CD4-positive, CD25-positive, alpha-beta regulatory T cell (primary cell): ENCODE measurements at regions not wholly inside any gene's neighbourhood (a gene's known extent, or its start where the extent isn't known, plus 50 kb on each side); places are given as distances from the start of the nearest gene placed in this dataset.
A peak's percentile ranks its signal among the peaks of the same experiment; 100 is the strongest.
"Not testable (repeated sequence)": the region's sequence is repeated elsewhere in the genome, so short reads cannot be mapped to it uniquely, and the experiment has no call there.

Source experiments
- ATAC-seq, 2 donors: fragments of 150-1000 bp; cut with Tn5 transposase; one replicate each; pipeline ENCODE4 v1.10.0; 2021; ENCODE audit warnings: low read depth in 2 of 2, moderate number of reproducible peaks in 2 of 2, moderate library complexity in 1 of 2
- DNase-seq, 3 donors: peaks; one replicate each; pipeline versions ENCODE4 v3.0.0 to v3.0.0-alpha.2; 2012 to 2022; ENCODE audit warnings: mixed read lengths in 1 of 3
- H3K27ac ChIP-seq: one replicate; pipeline ENCODE4 v1.7.0; 2013; ENCODE audit warnings: mild to moderate bottlenecking, low read length; ENCODE audit not compliant: insufficient read depth, poor library complexity, severe bottlenecking
- H3K27me3 ChIP-seq: one replicate; pipeline ENCODE4 v1.7.0; 2013; ENCODE audit warnings: low read length; ENCODE audit not compliant: control insufficient read depth, insufficient read depth
- H3K36me3 ChIP-seq: one replicate; pipeline ENCODE4 v1.7.0; 2013; ENCODE audit warnings: mild to moderate bottlenecking, low read length, moderate library complexity; ENCODE audit not compliant: control insufficient read depth, insufficient read depth
- H3K4me1 ChIP-seq: 2 replicates; pipeline ENCODE4 v1.7.0; 2013; ENCODE audit warnings: mild to moderate bottlenecking, low read length; ENCODE audit not compliant: insufficient read depth, control insufficient read depth, poor library complexity, severe bottlenecking
- H3K4me3 ChIP-seq: one replicate; pipeline ENCODE4 v1.7.0; 2013; ENCODE audit warnings: low read depth, mild to moderate bottlenecking, low read length, moderate library complexity
- H3K9me3 ChIP-seq, 2 experiments: 1 replicate in 1 of 2; 2 replicates in 1 of 2; pipeline ENCODE4 v1.7.0; 2013; ENCODE audit warnings: low read length in 2 of 2, mild to moderate bottlenecking in 1 of 2, moderate library complexity in 1 of 2; ENCODE audit not compliant: control insufficient read depth in 2 of 2
- H3K27ac Mint-ChIP-seq, 3 donors: one replicate each; pipeline ENCODE4 v1.8.0; 2020 to 2022; ENCODE audit warnings: mild to moderate bottlenecking in 3 of 3, mixed read lengths in 3 of 3, moderate library complexity in 2 of 3
- H3K27me3 Mint-ChIP-seq: one replicate; pipeline ENCODE4 v1.8.0; 2022; ENCODE audit warnings: mild to moderate bottlenecking, mixed read lengths
- H3K36me3 Mint-ChIP-seq: one replicate; pipeline ENCODE4 v1.8.0; 2020; ENCODE audit warnings: mixed read lengths
- H3K4me1 Mint-ChIP-seq, 4 donors: one replicate each; pipeline ENCODE4 v1.8.0; 2020 to 2022; ENCODE audit warnings: mixed read lengths in 4 of 4, mild to moderate bottlenecking in 1 of 4
- H3K4me3 Mint-ChIP-seq, 4 donors: one replicate each; pipeline ENCODE4 v1.8.0; 2020 to 2022; ENCODE audit warnings: mild to moderate bottlenecking in 4 of 4, mixed read lengths in 4 of 4, moderate library complexity in 3 of 4
- H3K9me3 Mint-ChIP-seq, 7 donors: one replicate each; pipeline ENCODE4 v1.8.0; 2020 to 2022; ENCODE audit warnings: mixed read lengths in 7 of 7, mild to moderate bottlenecking in 3 of 7, moderate library complexity in 2 of 7

DNA sequence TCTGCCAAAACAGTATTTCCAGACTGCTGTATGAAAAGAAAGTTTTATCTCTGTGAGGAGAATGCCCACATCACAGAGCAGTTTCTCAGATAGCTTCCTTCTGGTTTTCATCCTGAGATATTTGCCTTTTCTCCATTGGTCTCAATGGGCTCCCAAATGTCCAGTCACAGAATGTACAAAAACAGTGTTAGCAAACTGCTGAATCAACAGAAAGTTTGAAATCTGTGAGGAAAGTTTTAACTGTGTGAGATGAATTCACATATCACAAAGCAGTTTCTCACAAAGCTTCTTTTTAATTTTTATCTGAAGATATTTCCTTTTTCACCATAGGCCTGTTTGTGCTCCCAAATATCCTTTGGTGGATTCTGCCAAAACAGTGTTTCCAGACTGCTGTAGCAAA, 207.2 kb upstream of the TRIM48 start:
- no peak for ATAC-seq
- no peaks in the 10 kb centered on the region for H3K27me3 ChIP-seq
- H3K27ac ChIP-seq, result no peak overlapping the region
- Mint-ChIP-seq H3K27ac (no peak overlapping the region), H3K4me1 (no peaks in the 10 kb centered on the region), H3K36me3 (no peaks in the 10 kb centered on the region), H3K4me3 (no peak overlapping the region), H3K9me3 (peaks cover 0 to 30% (median 4%) of the 10 kb centered on the region in 7 donors), H3K27me3 (no peaks in the 10 kb centered on the region)
- H3K9me3 ChIP-seq, result peaks cover 2 to 59% of the 10 kb centered on the region in 2 experiments
- no peak for DNase-seq
- H3K4me3 ChIP-seq, result no peak overlapping the region
- H3K36me3 ChIP-seq, result no peaks in the 10 kb centered on the region
- H3K4me1 ChIP-seq, result no peaks in the 10 kb centered on the region

DNA sequence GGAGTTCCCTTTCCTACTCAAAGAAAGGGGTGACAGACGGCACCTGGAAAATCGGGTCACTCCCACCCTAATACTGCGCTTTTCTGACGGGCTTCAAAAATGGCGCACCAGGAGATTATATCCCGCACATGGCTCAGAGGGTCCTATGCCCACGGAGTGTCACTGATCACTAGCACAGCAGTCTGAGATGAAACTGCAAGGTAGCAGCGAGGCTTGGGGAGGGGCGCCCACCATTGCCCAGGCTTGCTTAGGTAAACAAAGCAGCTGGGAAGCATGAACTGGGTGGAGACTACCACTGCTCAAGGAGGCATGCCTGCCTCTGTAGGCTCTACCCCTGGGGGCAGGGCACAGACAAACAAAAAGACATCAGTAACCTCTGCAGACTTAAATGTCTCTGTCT, 177.4 kb upstream of the TRIM48 start:
- H3K4me3 Mint-ChIP-seq, H3K4me3 ChIP-seq, DNase-seq, H3K36me3 ChIP-seq, H3K27me3 Mint-ChIP-seq, H3K4me1 Mint-ChIP-seq, H3K27me3 ChIP-seq, H3K27ac Mint-ChIP-seq, ATAC-seq, H3K27ac ChIP-seq, H3K36me3 Mint-ChIP-seq, H3K4me1 ChIP-seq: not testable (repeated sequence)
- H3K9me3 Mint-ChIP-seq, result peaks cover 0 to 57% (median 20%) of the 10 kb centered on the region in 7 donors
- H3K9me3 ChIP-seq, result peaks cover 3 to 25% of the 10 kb centered on the region in 2 experiments

DNA sequence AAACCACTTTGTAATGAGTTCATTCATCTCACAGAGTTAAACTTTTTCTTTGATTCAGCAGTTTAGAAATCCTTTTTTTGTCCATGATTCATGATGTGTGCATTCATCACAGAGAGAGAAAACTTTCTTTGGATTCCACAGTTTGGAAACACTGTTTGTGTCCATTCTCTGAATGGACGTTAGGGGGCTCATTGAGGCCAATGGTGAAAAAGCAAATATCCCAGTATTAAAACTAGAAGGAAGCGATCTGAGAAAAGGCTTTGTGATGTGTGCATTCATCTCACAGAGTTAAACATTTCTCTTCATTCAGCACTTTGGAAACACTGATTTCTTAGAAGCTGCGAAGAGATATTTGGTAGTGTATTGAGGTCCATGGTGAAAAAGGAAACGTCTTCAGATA, 155.6 kb upstream of the TRIM48 start:
- Histone ChIP-seq H3K27me3 (no peaks in the 10 kb centered on the region), H3K9me3 (peaks cover 2 to 34% of the 10 kb centered on the region in 2 experiments), H3K27ac (no peak overlapping the region), H3K4me1 (no peaks in the 10 kb centered on the region), H3K4me3 (no peak overlapping the region), H3K36me3 (no peaks in the 10 kb centered on the region)
- Mint-ChIP-seq H3K27ac (peak overlapping the region in 1 of 3 donors; percentile 5), H3K36me3 (no peaks in the 10 kb centered on the region), H3K9me3 (peaks cover 0 to 42% (median 8%) of the 10 kb centered on the region in 7 donors), H3K4me3 (no peak overlapping the region), H3K4me1 (no peaks in the 10 kb centered on the region), H3K27me3 (no peaks in the 10 kb centered on the region)
- no peak for DNase-seq
- ATAC-seq, result no peak
